Central memory CD8-positive, alpha-beta T cell (primary cell): ENCODE measurements at regions not wholly inside any gene's neighbourhood (a gene's known extent, or its start where the extent isn't known, plus 50 kb on each side); places are given as distances from the start of the nearest gene placed in this dataset.
A peak's percentile ranks its signal among the peaks of the same experiment; 100 is the strongest.

Experiments used
- ATAC-seq: fragments of 150-1000 bp; cut with Tn5 transposase; replicated peaks from 2 replicates; pipeline ENCODE4 v1.10.0; 2022; ENCODE audit warnings: mild to moderate bottlenecking, moderate FRiP score, moderate number of reproducible peaks; ENCODE audit not compliant: poor library complexity, severe bottlenecking; ENCODE audit errors: extremely low read depth
- DNase-seq, 2 donors: peaks; one replicate each; pipeline ENCODE4 v3.0.0; 2021; ENCODE audit warnings: low spot score in 2 of 2
- H3K27ac Mint-ChIP-seq: one replicate; pipeline ENCODE4 v1.8.0; 2022; ENCODE audit warnings: low read depth, mild to moderate bottlenecking, moderate library complexity, mixed read lengths
- H3K27me3 Mint-ChIP-seq: one replicate; pipeline ENCODE4 v1.8.0; 2022; ENCODE audit warnings: mixed read lengths
- H3K36me3 Mint-ChIP-seq: one replicate; pipeline ENCODE4 v1.8.0; 2022; ENCODE audit warnings: mild to moderate bottlenecking, moderate library complexity, mixed read lengths; ENCODE audit not compliant: insufficient read depth
- H3K4me1 Mint-ChIP-seq: one replicate; pipeline ENCODE4 v1.8.0; 2022; ENCODE audit warnings: mixed read lengths
- H3K4me3 Mint-ChIP-seq: one replicate; pipeline ENCODE4 v1.8.0; 2022; ENCODE audit warnings: mild to moderate bottlenecking, moderate library complexity, mixed read lengths
- H3K9me3 Mint-ChIP-seq: one replicate; pipeline ENCODE4 v1.8.0; 2022; ENCODE audit warnings: mixed read lengths

GRCh38 chr1:168430321-168430720 is 113.5 kb downstream of the XCL2 start:
- no peaks in the 10 kb centered on the region for H3K9me3 Mint-ChIP-seq
- H3K27ac Mint-ChIP-seq, result no peak overlapping the region
- no peaks in the 10 kb centered on the region for H3K36me3 Mint-ChIP-seq
- no peaks in the 10 kb centered on the region for H3K27me3 Mint-ChIP-seq
- ATAC-seq (no peak), DNase-seq (no peak)
- H3K4me3 Mint-ChIP-seq, result no peak overlapping the region
- peaks cover 16% of the 10 kb centered on the region for H3K4me1 Mint-ChIP-seq

- Mint-ChIP-seq H3K27ac (no peak overlapping the region), H3K4me1 (peaks cover 21% of the 10 kb centered on the region), H3K9me3 (no peaks in the 10 kb centered on the region), H3K36me3 (no peaks in the 10 kb centered on the region), H3K4me3 (no peak overlapping the region), H3K27me3 (no peaks in the 10 kb centered on the region)
- DNase-seq, result no peak
- no peak for ATAC-seq
Measured at GRCh38 chr1:168428063-168428731, 115.6 kb downstream of the XCL2 start.

- Mint-ChIP-seq H3K4me3 (no peak overlapping the region), H3K27me3 (no peaks in the 10 kb centered on the region), H3K36me3 (no peaks in the 10 kb centered on the region), H3K4me1 (peaks cover 28% of the 10 kb centered on the region), H3K9me3 (no peaks in the 10 kb centered on the region), H3K27ac (no peak overlapping the region)
- ATAC-seq (no peak), DNase-seq (no peak)
Measured at GRCh38 chr1:168427051-168427450, 116.7 kb downstream of the XCL2 start.

GRCh38 chr1:168424281-168424680 is 119.5 kb downstream of the XCL2 start:
- H3K9me3 Mint-ChIP-seq, result no peaks in the 10 kb centered on the region
- peaks cover 43% of the 10 kb centered on the region for H3K4me1 Mint-ChIP-seq
- no peak for DNase-seq
- H3K36me3 Mint-ChIP-seq, result peaks cover 2% of the 10 kb centered on the region
- H3K27ac Mint-ChIP-seq, result no peak overlapping the region
- no peak overlapping the region for H3K4me3 Mint-ChIP-seq
- ATAC-seq, result no peak
- no peaks in the 10 kb centered on the region for H3K27me3 Mint-ChIP-seq

GRCh38 chr1:168422203-168422847 is 121.5 kb downstream of the XCL2 start:
- Mint-ChIP-seq H3K27me3 (no peaks in the 10 kb centered on the region), H3K4me3 (no peak overlapping the region), H3K36me3 (peaks cover 2% of the 10 kb centered on the region), H3K27ac (peak overlapping the region; percentile 61), H3K4me1 (peaks cover 36% of the 10 kb centered on the region), H3K9me3 (no peaks in the 10 kb centered on the region)
- DNase-seq (no peak), ATAC-seq (no peak)

GRCh38 chr1:168421399-168422004 is 122.3 kb downstream of the XCL2 start:
- peak overlapping the region; percentile 62 for H3K4me3 Mint-ChIP-seq
- peak; percentile 97 for ATAC-seq
- no peak for DNase-seq
- H3K27ac Mint-ChIP-seq, result peak overlapping the region; percentile 61
- peaks cover 36% of the 10 kb centered on the region for H3K4me1 Mint-ChIP-seq
- peaks cover 2% of the 10 kb centered on the region for H3K36me3 Mint-ChIP-seq
- no peaks in the 10 kb centered on the region for H3K9me3 Mint-ChIP-seq
- no peaks in the 10 kb centered on the region for H3K27me3 Mint-ChIP-seq

- Mint-ChIP-seq H3K27ac (peak overlapping the region; percentile 61), H3K27me3 (no peaks in the 10 kb centered on the region), H3K4me3 (no peak overlapping the region), H3K36me3 (peaks cover 2% of the 10 kb centered on the region), H3K4me1 (peaks cover 36% of the 10 kb centered on the region), H3K9me3 (no peaks in the 10 kb centered on the region)
- no peak for DNase-seq
- no peak for ATAC-seq
Measured at GRCh38 chr1:168420177-168420576, 123.6 kb downstream of the XCL2 start.

GRCh38 chr1:168419736-168420135 is 124.1 kb downstream of the XCL2 start:
- Mint-ChIP-seq H3K27ac (peak overlapping the region; percentile 61), H3K4me1 (peaks cover 36% of the 10 kb centered on the region), H3K9me3 (no peaks in the 10 kb centered on the region), H3K27me3 (no peaks in the 10 kb centered on the region), H3K36me3 (peaks cover 2% of the 10 kb centered on the region), H3K4me3 (no peak overlapping the region)
- DNase-seq, result no peak
- no peak for ATAC-seq

GRCh38 chr1:168416220-168416619 is 127.6 kb downstream of the XCL2 start:
- Mint-ChIP-seq H3K9me3 (no peaks in the 10 kb centered on the region), H3K27ac (no peak overlapping the region), H3K4me3 (no peak overlapping the region), H3K27me3 (no peaks in the 10 kb centered on the region), H3K4me1 (peaks cover 23% of the 10 kb centered on the region), H3K36me3 (peaks cover 2% of the 10 kb centered on the region)
- ATAC-seq, result no peak
- no peak for DNase-seq

- DNase-seq (no peak), ATAC-seq (no peak)
- Mint-ChIP-seq H3K27me3 (no peaks in the 10 kb centered on the region), H3K9me3 (no peaks in the 10 kb centered on the region), H3K36me3 (peaks cover 10% of the 10 kb centered on the region), H3K4me3 (no peak overlapping the region), H3K4me1 (peaks cover 27% of the 10 kb centered on the region), H3K27ac (no peak overlapping the region)
Measured at GRCh38 chr1:168414914-168415313, 128.9 kb downstream of the XCL2 start.

- ATAC-seq (peak; percentile 80), DNase-seq (peak in 1 of 2 donors; percentile 27)
- peaks cover 52% of the 10 kb centered on the region for H3K4me1 Mint-ChIP-seq
- H3K9me3 Mint-ChIP-seq, result peaks cover 4% of the 10 kb centered on the region
- H3K27ac Mint-ChIP-seq, result peak overlapping the region; percentile 78
- H3K4me3 Mint-ChIP-seq, result peak overlapping the region; percentile 21
- H3K27me3 Mint-ChIP-seq, result no peaks in the 10 kb centered on the region
- H3K36me3 Mint-ChIP-seq, result peaks cover 20% of the 10 kb centered on the region
Measured at GRCh38 chr1:168410464-168410863, 129.8 kb downstream of the TBX19 start.

GRCh38 chr1:168408884-168409283 is 128.2 kb downstream of the TBX19 start:
- peak; percentile 82 for ATAC-seq
- Mint-ChIP-seq H3K27me3 (no peaks in the 10 kb centered on the region), H3K27ac (peak overlapping the region; percentile 41), H3K4me3 (peak overlapping the region; percentile 50), H3K9me3 (peaks cover 4% of the 10 kb centered on the region), H3K4me1 (peaks cover 52% of the 10 kb centered on the region), H3K36me3 (peaks cover 20% of the 10 kb centered on the region)
- peak in 1 of 2 donors; percentile 43 for DNase-seq

GRCh38 chr1:168408539-168408865 is 127.8 kb downstream of the TBX19 start:
- peaks cover 20% of the 10 kb centered on the region for H3K36me3 Mint-ChIP-seq
- H3K27ac Mint-ChIP-seq, result peak overlapping the region; percentile 84
- peak overlapping the region; percentile 62 for H3K4me3 Mint-ChIP-seq
- no peaks in the 10 kb centered on the region for H3K27me3 Mint-ChIP-seq
- DNase-seq (no peak), ATAC-seq (no peak)
- peaks cover 51% of the 10 kb centered on the region for H3K4me1 Mint-ChIP-seq
- peaks cover 4% of the 10 kb centered on the region for H3K9me3 Mint-ChIP-seq
